GM12875 (cell line): ENCODE measurements at regions not wholly inside any gene's neighbourhood (a gene's known extent, or its start where the extent isn't known, plus 50 kb on each side); places are given as distances from the start of the nearest gene placed in this dataset.

Experiments
- H3K4me3 ChIP-seq: one replicate; pipeline ENCODE4 v1.5.1; 2011; ENCODE audit warnings: low read depth, low read length, control low read depth
- CTCF ChIP-seq: IDR thresholded peaks from 2 replicates; pipeline ENCODE4 v1.5.1; 2011; ENCODE audit warnings: low read depth, mild to moderate bottlenecking, control low read depth, inconsistent platforms, low read length, moderate library complexity, borderline replicate concordance; ENCODE audit not compliant: insufficient read depth

- H3K4me3 ChIP-seq, result no peak overlapping the region
- peak; percentile 37; the same call in 1 of the 2 replicates for TF ChIP-seq CTCF
These were observed 73.5 kb upstream of the NEDD4L start for GRCh38 chr18:57970356-57971095.

DNA sequence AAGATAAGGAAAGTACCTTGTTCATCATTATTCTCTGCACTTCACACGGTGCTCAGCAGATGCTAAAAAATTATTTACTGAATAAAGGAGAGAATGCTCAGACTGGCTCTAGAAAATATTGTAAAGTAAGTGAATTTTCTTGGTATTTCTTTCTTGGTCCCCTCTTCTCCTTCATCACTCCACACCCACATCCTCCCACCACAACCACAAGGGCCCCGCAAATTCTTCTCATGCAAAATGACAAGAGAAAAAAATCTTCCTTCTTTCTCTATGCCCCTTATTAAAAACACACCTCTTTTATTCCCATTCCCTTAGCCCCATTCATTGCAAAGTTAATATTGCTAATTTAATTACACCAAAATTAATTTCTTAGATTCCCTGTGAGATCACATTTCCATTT, 74.2 kb upstream of the NEDD4L start:
- H3K4me3 ChIP-seq, result no peak overlapping the region

DNA sequence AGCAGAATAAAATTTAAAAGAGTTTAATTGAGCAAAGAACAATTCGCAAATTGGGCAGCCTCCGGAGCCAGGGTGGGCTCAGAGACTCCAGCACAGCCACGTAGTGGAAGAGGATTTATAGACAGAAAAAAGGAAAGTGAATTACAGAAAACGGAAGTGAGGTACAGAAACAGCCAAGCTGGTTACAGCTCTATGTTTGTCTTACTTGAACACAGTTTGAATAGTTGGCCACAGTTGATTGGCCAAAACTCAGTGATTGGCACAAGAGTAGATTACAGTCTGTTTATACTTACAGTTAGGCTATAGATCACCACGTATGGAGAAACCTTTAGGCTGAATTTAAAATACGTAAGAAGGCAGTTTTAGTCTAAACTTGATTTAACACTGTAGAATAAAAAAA, 78.8 kb upstream of the NEDD4L start:
- TF ChIP-seq CTCF, result no peak

More for the DNA sequence above, 74.2 kb upstream of the NEDD4L start:
- TF ChIP-seq CTCF, result no peak

DNA sequence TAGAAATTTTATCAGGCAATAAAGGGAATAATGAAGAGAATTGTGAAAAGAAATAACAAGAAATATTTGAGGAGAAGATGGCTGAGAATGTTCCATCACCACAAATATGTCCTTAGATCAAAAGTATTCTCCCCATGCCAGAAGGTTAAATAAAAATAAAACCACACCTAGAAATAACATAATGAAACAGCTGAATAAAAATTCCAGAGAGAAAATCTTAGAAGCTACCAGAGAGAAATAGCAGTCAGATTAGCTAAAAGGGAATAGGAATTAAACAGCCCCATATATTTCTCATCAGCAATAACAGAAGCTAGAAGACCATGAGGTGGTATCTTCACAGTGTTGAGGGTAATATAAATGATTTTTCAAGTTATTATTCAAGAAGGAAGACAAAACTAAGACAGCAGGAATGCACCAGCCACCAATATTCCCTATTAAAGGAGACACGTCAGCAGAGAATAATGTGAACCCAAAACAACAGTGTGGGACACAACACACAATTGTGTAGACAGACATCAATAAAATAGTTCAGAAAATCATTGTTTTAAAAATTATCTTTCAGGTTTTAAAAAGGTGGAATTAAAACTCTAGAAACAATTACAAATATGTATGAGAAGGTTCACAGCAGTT, 82.0 kb upstream of the NEDD4L start:
- H3K4me3 ChIP-seq, result no peak overlapping the region

More for the DNA sequence above, 78.8 kb upstream of the NEDD4L start:
- no peak overlapping the region for H3K4me3 ChIP-seq

GRCh38 chr18:57961411-57961810, 82.6 kb upstream of the NEDD4L start:
- no peak for TF ChIP-seq CTCF

More for the DNA sequence above, 82.0 kb upstream of the NEDD4L start:
- no peak for TF ChIP-seq CTCF

GRCh38 chr18:57959278-57959677, 84.7 kb upstream of the NEDD4L start:
- peak; percentile 51; the same call in 1 of the 2 replicates for TF ChIP-seq CTCF
- H3K4me3 ChIP-seq, result no peak overlapping the region

More at GRCh38 chr18:57961411-57961810, 82.6 kb upstream of the NEDD4L start:
- H3K4me3 ChIP-seq, result no peak overlapping the region

- H3K4me3 ChIP-seq, result no peak overlapping the region
- no peak for TF ChIP-seq CTCF
These were observed 86.8 kb upstream of the NEDD4L start for GRCh38 chr18:57957210-57957609.
